ENCODE measurements at regions not wholly inside any gene's neighbourhood (a gene's known extent, or its start where the extent isn't known, plus 50 kb on each side); places are given as distances from the start of the nearest gene placed in this dataset.
A peak's percentile ranks its signal among the peaks of the same experiment; 100 is the strongest.

- Histone ChIP-seq H3K9ac (ENCODE audit: low read depth, low read length, poor library complexity, severe bottlenecking) (no peak overlapping the region), H3K27me3 (ENCODE audit: insufficient read depth, low read length, poor library complexity, severe bottlenecking) (no peaks in the 10 kb centered on the region), H3K4me2 (ENCODE audit: low read depth, low read length, poor library complexity, severe bottlenecking) (no peak overlapping the region), H3K9me2 (replicated peaks; ENCODE audit: low read depth, low read length) (no peaks in the 10 kb centered on the region), H3K9me3 (ENCODE audit: insufficient read depth, low read depth, low read length) (no peaks in the 10 kb centered on the region), H3F3A (ENCODE audit: low read depth) (no peaks in the 10 kb centered on the region), H3K4me3 (ENCODE audit: low read length, poor library complexity, severe bottlenecking) (no peak overlapping the region), H3K36me3 (ENCODE audit: insufficient read depth, low read length) (no peaks in the 10 kb centered on the region), H3K79me2 (ENCODE audit: insufficient read depth, low read length) (no peaks in the 10 kb centered on the region), H4K20me1 (ENCODE audit: insufficient read depth, low read length, poor library complexity, severe bottlenecking) (no peaks in the 10 kb centered on the region), H3K4me1 (ENCODE audit: insufficient read depth, low read length, poor library complexity, severe bottlenecking) (no peaks in the 10 kb centered on the region), H2AFZ (ENCODE audit: low read length) (no peak overlapping the region)
- no peak for TF ChIP-seq EZH2phosphoT487 (IDR thresholded peaks at IDR 0.05; ENCODE audit: borderline replicate concordance)
- peak; percentile 31; the same call in 1 of the 2 replicates for TF ChIP-seq CTCF (conservative IDR thresholded peaks at IDR 0.05; ENCODE audit: low read length)
Measured at GRCh38 chr7:68063171-68063570, 1066.5 kb downstream of the TYW1 start.

- Histone ChIP-seq H3K9ac (ENCODE audit: low read depth, low read length, poor library complexity, severe bottlenecking) (no peak overlapping the region), H3K27me3 (ENCODE audit: insufficient read depth, low read length, poor library complexity, severe bottlenecking) (no peaks in the 10 kb centered on the region), H3F3A (ENCODE audit: low read depth) (no peaks in the 10 kb centered on the region), H2AFZ (ENCODE audit: low read length) (no peak overlapping the region), H3K9me3 (ENCODE audit: insufficient read depth, low read depth, low read length) (no peaks in the 10 kb centered on the region), H4K20me1 (ENCODE audit: insufficient read depth, low read length, poor library complexity, severe bottlenecking) (no peaks in the 10 kb centered on the region), H3K4me1 (ENCODE audit: insufficient read depth, low read length, poor library complexity, severe bottlenecking) (no peaks in the 10 kb centered on the region), H3K9me2 (replicated peaks; ENCODE audit: low read depth, low read length) (no peaks in the 10 kb centered on the region), H3K79me2 (ENCODE audit: insufficient read depth, low read length) (no peaks in the 10 kb centered on the region), H3K36me3 (ENCODE audit: insufficient read depth, low read length) (no peaks in the 10 kb centered on the region), H3K4me3 (ENCODE audit: low read length, poor library complexity, severe bottlenecking) (no peak overlapping the region), H3K4me2 (ENCODE audit: low read depth, low read length, poor library complexity, severe bottlenecking) (no peak overlapping the region)
- TF ChIP-seq EZH2phosphoT487 (IDR thresholded peaks at IDR 0.05; ENCODE audit: borderline replicate concordance) (no peak), CTCF (conservative IDR thresholded peaks at IDR 0.05; ENCODE audit: low read length) (no peak)
Measured at GRCh38 chr7:68065581-68065980, 1068.9 kb downstream of the TYW1 start.

DNA sequence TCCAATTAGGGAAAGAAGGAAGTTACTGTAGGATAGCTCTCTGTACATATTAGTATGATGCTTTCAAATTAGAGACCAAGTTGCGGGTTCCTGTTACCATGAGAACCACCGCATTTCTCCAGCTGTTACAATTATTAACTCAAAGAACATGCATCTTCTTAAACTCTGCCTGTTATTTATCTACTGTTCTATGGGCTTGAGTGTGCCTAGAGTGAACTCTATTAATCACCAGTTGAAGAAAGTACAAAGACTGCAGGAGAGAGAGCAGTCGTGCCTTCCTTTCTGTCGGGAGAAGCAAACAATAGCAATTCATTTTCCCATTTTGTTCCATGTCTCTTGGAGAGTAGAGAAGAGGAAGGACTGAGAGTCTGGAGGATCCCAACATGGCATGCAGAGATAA lies 1071.2 kb downstream of the TYW1 start:
- Histone ChIP-seq H4K20me1 (ENCODE audit: insufficient read depth, low read length, poor library complexity, severe bottlenecking) (no peaks in the 10 kb centered on the region), H3K4me1 (ENCODE audit: insufficient read depth, low read length, poor library complexity, severe bottlenecking) (no peaks in the 10 kb centered on the region), H3K4me3 (ENCODE audit: low read length, poor library complexity, severe bottlenecking) (no peak overlapping the region), H3F3A (ENCODE audit: low read depth) (no peaks in the 10 kb centered on the region), H3K4me2 (ENCODE audit: low read depth, low read length, poor library complexity, severe bottlenecking) (no peak overlapping the region), H3K9ac (ENCODE audit: low read depth, low read length, poor library complexity, severe bottlenecking) (no peak overlapping the region), H3K27me3 (ENCODE audit: insufficient read depth, low read length, poor library complexity, severe bottlenecking) (no peaks in the 10 kb centered on the region), H3K79me2 (ENCODE audit: insufficient read depth, low read length) (no peaks in the 10 kb centered on the region), H2AFZ (ENCODE audit: low read length) (no peak overlapping the region), H3K36me3 (ENCODE audit: insufficient read depth, low read length) (no peaks in the 10 kb centered on the region), H3K9me2 (replicated peaks; ENCODE audit: low read depth, low read length) (no peaks in the 10 kb centered on the region), H3K9me3 (ENCODE audit: insufficient read depth, low read depth, low read length) (no peaks in the 10 kb centered on the region; the same call in 1 of the 2 replicates)
- no peak for TF ChIP-seq CTCF (conservative IDR thresholded peaks at IDR 0.05; ENCODE audit: low read length)
- TF ChIP-seq EZH2phosphoT487 (IDR thresholded peaks at IDR 0.05; ENCODE audit: borderline replicate concordance) = no peak
